ENCODE measurements at regions not wholly inside any gene's neighbourhood (a gene's known extent, or its start where the extent isn't known, plus 50 kb on each side); places are given as distances from the start of the nearest gene placed in this dataset.
A peak's percentile ranks its signal among the peaks of the same experiment; 100 is the strongest.

DNA sequence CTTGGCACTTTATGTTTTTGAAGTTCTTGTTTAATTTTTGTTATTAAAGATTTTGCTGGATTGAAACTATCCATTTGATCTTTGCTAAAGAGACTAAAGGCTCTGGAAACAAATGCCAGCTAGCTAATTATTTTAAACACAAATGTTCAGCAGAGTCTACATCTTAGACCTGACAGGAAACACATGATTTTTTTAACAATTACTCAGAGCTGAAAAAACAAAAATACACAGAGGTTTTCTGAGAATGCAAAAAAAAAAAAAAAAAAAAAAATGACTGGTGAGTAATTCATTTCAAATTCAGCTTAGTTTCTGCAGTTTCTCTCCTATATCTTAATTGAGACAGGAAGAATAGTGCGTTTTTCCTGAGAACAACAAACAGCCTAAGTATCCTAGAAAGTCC is 448.0 kb downstream of the TENT5A start (continued):
- TF ChIP-seq, protein P1, sequence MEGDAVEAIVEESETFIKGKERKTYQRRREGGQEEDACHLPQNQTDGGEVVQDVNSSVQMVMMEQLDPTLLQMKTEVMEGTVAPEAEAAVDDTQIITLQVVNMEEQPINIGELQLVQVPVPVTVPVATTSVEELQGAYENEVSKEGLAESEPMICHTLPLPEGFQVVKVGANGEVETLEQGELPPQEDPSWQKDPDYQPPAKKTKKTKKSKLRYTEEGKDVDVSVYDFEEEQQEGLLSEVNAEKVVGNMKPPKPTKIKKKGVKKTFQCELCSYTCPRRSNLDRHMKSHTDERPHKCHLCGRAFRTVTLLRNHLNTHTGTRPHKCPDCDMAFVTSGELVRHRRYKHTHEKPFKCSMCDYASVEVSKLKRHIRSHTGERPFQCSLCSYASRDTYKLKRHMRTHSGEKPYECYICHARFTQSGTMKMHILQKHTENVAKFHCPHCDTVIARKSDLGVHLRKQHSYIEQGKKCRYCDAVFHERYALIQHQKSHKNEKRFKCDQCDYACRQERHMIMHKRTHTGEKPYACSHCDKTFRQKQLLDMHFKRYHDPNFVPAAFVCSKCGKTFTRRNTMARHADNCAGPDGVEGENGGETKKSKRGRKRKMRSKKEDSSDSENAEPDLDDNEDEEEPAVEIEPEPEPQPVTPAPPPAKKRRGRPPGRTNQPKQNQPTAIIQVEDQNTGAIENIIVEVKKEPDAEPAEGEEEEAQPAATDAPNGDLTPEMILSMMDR (IDR thresholded peaks at IDR 0.05 in 2 of 3, conservative IDR thresholded peaks at IDR 0.05 in 1 of 3; ENCODE audit: borderline replicate concordance in 1 of 3, insufficient read depth in 1 of 3, low read depth in 2 of 3, low read length in 2 of 3), result no peak

DNA sequence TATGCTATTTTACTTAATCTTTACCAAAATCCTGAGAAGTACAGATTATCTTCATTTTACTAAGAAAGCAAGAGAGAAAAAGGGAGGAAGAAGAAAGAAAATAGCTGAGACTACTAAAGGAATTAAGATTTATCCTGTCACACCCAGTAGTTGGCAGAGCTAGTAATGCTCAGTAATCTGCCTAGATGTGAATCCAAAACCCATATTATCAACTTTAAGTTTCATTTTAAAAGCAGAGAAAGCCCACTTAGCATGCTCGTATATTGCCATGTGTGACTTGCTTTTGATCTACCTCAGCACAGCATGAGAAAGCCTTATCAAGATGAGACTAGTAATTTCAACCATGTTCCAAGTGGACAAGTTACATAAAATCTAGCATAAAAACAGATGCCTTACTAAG is 451.5 kb downstream of the TENT5A start:
- ChIA-PET RAD21 (ENCODE audit: low non-redundant PET in 1 of 2, low total read pairs in 2 of 2, uncharacterized antibody in 2 of 2, unreplicated experiment in 2 of 2) (no interaction called here), POLR2A (no interaction called here), CTCF (no interaction called here)
- intact Hi-C loops (cut with micrococcal nuclease), result no loop called here
- Histone ChIP-seq H3K9me2 (ENCODE audit: insufficient read depth) (no peaks in the 10 kb centered on the region), H3K4me1 (ENCODE audit: control insufficient read depth in 1 of 2, insufficient read depth in 2 of 2, low read length in 2 of 2) (no peaks in the 10 kb centered on the region), H3K36me3 (ENCODE audit: control insufficient read depth in 1 of 2, insufficient read depth in 2 of 2, low read length in 2 of 2) (no peaks in the 10 kb centered on the region), H3K9me3 (ENCODE audit: control insufficient read depth in 1 of 2, insufficient read depth in 1 of 2, low read depth in 1 of 2, low read length in 2 of 2) (no peaks in the 10 kb centered on the region), H3K79me2 (ENCODE audit: insufficient read depth, low read length) (no peaks in the 10 kb centered on the region), H2AFZ (ENCODE audit: low read depth, low read length, poor library complexity, severe bottlenecking) (peak overlapping the region; percentile 41), H4K20me1 (ENCODE audit: insufficient read depth) (no peaks in the 10 kb centered on the region), H3K4me2 (ENCODE audit: low read length) (no peak overlapping the region), H3K9ac (ENCODE audit: low read length) (no peak overlapping the region), H3K4me3 (replicated peaks in 1 of 2; ENCODE audit: low read depth in 1 of 2, low read length in 2 of 2) (no peak overlapping the region), H3K27me3 (ENCODE audit: insufficient read depth, low read length) (no peaks in the 10 kb centered on the region), H3K27ac (ENCODE audit: low read depth, low read length) (no peak overlapping the region)
- no peak for DNase-seq (ENCODE audit: low read depth, low spot score)
- ATAC-seq, result no peak
- BruUV-seq (replicated peaks), result no TSS peak
- TF ChIP-seq SIN3A (IDR thresholded peaks at IDR 0.05; ENCODE audit: low read depth) (no peak), CBX3 (IDR thresholded peaks at IDR 0.05; ENCODE audit: low read depth) (no peak), EGR1 (IDR thresholded peaks at IDR 0.05; ENCODE audit: low read depth) (no peak), TCF7L2 (IDR thresholded peaks at IDR 0.05; ENCODE audit: borderline replicate concordance, extremely low read depth, insufficient read depth, insufficient read length) (no peak), SRF (IDR thresholded peaks at IDR 0.05; ENCODE audit: low read depth) (no peak), CEBPB (IDR thresholded peaks at IDR 0.05; ENCODE audit: low read depth) (no peak), FOSL1 (IDR thresholded peaks at IDR 0.05; ENCODE audit: low read depth) (no peak), POLR2A (IDR thresholded peaks at IDR 0.05; ENCODE audit: borderline replicate concordance, extremely low read depth, insufficient read depth, insufficient read length) (no peak), EZH2 (IDR thresholded peaks at IDR 0.05) (no peak), ZFX (IDR thresholded peaks at IDR 0.05) (no peak), ELF1 (IDR thresholded peaks at IDR 0.05; ENCODE audit: borderline replicate concordance, low read depth) (no peak), YY1 (IDR thresholded peaks at IDR 0.05; ENCODE audit: extremely low read depth, insufficient replicate concordance, low read depth, low read length) (no peak), SP1 (IDR thresholded peaks at IDR 0.05; ENCODE audit: low read depth) (no peak), EZH2phosphoT487 (IDR thresholded peaks at IDR 0.05; ENCODE audit: borderline replicate concordance) (no peak), JUND (IDR thresholded peaks at IDR 0.05) (no peak), POLR2AphosphoS5 (IDR thresholded peaks at IDR 0.05; ENCODE audit: low read depth, low read length) (no peak)
- TF ChIP-seq, protein P2, sequence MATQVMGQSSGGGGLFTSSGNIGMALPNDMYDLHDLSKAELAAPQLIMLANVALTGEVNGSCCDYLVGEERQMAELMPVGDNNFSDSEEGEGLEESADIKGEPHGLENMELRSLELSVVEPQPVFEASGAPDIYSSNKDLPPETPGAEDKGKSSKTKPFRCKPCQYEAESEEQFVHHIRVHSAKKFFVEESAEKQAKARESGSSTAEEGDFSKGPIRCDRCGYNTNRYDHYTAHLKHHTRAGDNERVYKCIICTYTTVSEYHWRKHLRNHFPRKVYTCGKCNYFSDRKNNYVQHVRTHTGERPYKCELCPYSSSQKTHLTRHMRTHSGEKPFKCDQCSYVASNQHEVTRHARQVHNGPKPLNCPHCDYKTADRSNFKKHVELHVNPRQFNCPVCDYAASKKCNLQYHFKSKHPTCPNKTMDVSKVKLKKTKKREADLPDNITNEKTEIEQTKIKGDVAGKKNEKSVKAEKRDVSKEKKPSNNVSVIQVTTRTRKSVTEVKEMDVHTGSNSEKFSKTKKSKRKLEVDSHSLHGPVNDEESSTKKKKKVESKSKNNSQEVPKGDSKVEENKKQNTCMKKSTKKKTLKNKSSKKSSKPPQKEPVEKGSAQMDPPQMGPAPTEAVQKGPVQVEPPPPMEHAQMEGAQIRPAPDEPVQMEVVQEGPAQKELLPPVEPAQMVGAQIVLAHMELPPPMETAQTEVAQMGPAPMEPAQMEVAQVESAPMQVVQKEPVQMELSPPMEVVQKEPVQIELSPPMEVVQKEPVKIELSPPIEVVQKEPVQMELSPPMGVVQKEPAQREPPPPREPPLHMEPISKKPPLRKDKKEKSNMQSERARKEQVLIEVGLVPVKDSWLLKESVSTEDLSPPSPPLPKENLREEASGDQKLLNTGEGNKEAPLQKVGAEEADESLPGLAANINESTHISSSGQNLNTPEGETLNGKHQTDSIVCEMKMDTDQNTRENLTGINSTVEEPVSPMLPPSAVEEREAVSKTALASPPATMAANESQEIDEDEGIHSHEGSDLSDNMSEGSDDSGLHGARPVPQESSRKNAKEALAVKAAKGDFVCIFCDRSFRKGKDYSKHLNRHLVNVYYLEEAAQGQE (IDR thresholded peaks at IDR 0.05; ENCODE audit: low read depth), result no peak
- TF ChIP-seq, protein P1 (IDR thresholded peaks at IDR 0.05 in 2 of 3, conservative IDR thresholded peaks at IDR 0.05 in 1 of 3; ENCODE audit: borderline replicate concordance in 1 of 3, insufficient read depth in 1 of 3, low read depth in 2 of 3, low read length in 2 of 3), result no peak
- TF ChIP-seq, protein P3, sequence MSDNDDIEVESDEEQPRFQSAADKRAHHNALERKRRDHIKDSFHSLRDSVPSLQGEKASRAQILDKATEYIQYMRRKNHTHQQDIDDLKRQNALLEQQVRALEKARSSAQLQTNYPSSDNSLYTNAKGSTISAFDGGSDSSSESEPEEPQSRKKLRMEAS (IDR thresholded peaks at IDR 0.05), result no peak
